Endothelial cell of umbilical vein (primary cell): ENCODE measurements at regions not wholly inside any gene's neighbourhood (a gene's known extent, or its start where the extent isn't known, plus 50 kb on each side); places are given as distances from the start of the nearest gene placed in this dataset.

Source experiments
- BruUV-seq: library from RNA; stranded (reverse); fragments of 400-500 nt; replicated peaks from 2 replicates; lab custom pipeline; 2021; lab: Mats Ljungman, UMichigan
- CTCF ChIA-PET: fragments of 300-600, 350-600 bp; sonication (Branson Sonifier 250); formaldehyde crosslinking; loops from one replicate; lab custom pipeline; 2021; ENCODE audit warnings: antibody characterized with exemption, inconsistent platforms; lab: Charles Lee
- POLR2A ChIA-PET: fragments of 300-600, 350-600 bp; sonication (Branson Sonifier 250); formaldehyde crosslinking; loops from one replicate; lab custom pipeline; 2021; ENCODE audit warnings: antibody characterized with exemption, inconsistent platforms; lab: Charles Lee
- DNase-seq: peaks from one replicate; pipeline ENCODE4 v3.0.0-alpha.2; 2011; ENCODE audit warnings: low read depth, low spot score
- FAIRE-seq: peaks from 2 replicates; lab custom pipeline; 2011; peaks lifted over from hg19 to GRCh38; lab: Jason Lieb, UNC
- H2AFZ ChIP-seq: 2 replicates; pipeline ENCODE4 v1.6.0; 2012; ENCODE audit warnings: low read depth, low read length, control low read depth, inconsistent platforms
- H3K27ac ChIP-seq: 2 replicates; pipeline ENCODE4 v1.5.1; 2011; ENCODE audit warnings: low read depth, mild to moderate bottlenecking, control low read depth, low read length, moderate library complexity; ENCODE audit not compliant: insufficient read depth
- H3K27me3 ChIP-seq, 2 experiments: 2 replicates each; pipeline versions ENCODE4 v1.6.0 to v1.6.1; 2011; ENCODE audit warnings: low read length in 2 of 2, mixed read lengths in 1 of 2; ENCODE audit not compliant: control insufficient read depth in 2 of 2, insufficient read depth in 2 of 2
- H3K36me3 ChIP-seq, 2 experiments: 2 replicates in 1 of 2; 3 replicates in 1 of 2; pipeline ENCODE4 v1.5.1; 2011; ENCODE audit warnings: low read length in 2 of 2, mild to moderate bottlenecking in 1 of 2, moderate library complexity in 1 of 2; ENCODE audit not compliant: control insufficient read depth in 2 of 2, insufficient read depth in 2 of 2; ENCODE audit errors: extremely low read depth in 1 of 2
- H3K4me1 ChIP-seq: 3 replicates; pipeline ENCODE4 v1.5.1; 2011; ENCODE audit warnings: mild to moderate bottlenecking, low read length; ENCODE audit not compliant: control insufficient read depth, insufficient read depth; ENCODE audit errors: extremely low read depth
- H3K4me2 ChIP-seq: 2 replicates; pipeline ENCODE4 v1.6.1; 2011; ENCODE audit warnings: low read length, control low read depth, mixed read lengths; ENCODE audit not compliant: insufficient read depth
- H3K4me3 ChIP-seq, 3 experiments: fragments of 200-600 bp in 1 of 3; sonication (generic), shearing (Covaris generic) in 1 of 3; replicated peaks in 1 of 3; 2 replicates each; pipeline ENCODE4 v1.5.1; 2011 to 2016; ENCODE audit warnings: control low read depth in 3 of 3, low read length in 3 of 3, mild to moderate bottlenecking in 2 of 3, inconsistent platforms in 1 of 3, low read depth in 1 of 3, moderate library complexity in 1 of 3; ENCODE audit not compliant: insufficient read depth in 1 of 3
- H3K79me2 ChIP-seq: 2 replicates; pipeline ENCODE4 v1.6.0; 2012; ENCODE audit warnings: low read length, inconsistent platforms; ENCODE audit not compliant: control insufficient read depth, insufficient read depth
- H3K9ac ChIP-seq: replicated peaks from 2 replicates; pipeline ENCODE3; 2011; ENCODE audit warnings: low read length, control low read depth; ENCODE audit not compliant: insufficient read depth; ENCODE audit errors: extremely low read depth
- H3K9me1 ChIP-seq: replicated peaks from 3 replicates; pipeline ENCODE4 v1.6.0; 2011; ENCODE audit warnings: mild to moderate bottlenecking, low read length; ENCODE audit not compliant: control insufficient read depth, insufficient read depth; ENCODE audit errors: extremely low read depth
- H3K9me3 ChIP-seq: replicated peaks from 2 replicates; pipeline ENCODE4 v1.5.1; 2012; ENCODE audit warnings: low read length, inconsistent platforms; ENCODE audit not compliant: control insufficient read depth, insufficient read depth
- H4K20me1 ChIP-seq: replicated peaks from 2 replicates; pipeline ENCODE3; 2011; ENCODE audit warnings: mild to moderate bottlenecking, low read length; ENCODE audit not compliant: control insufficient read depth, insufficient read depth; ENCODE audit errors: extremely low read depth
- CTCF ChIP-seq, 2 donors: IDR thresholded peaks; 1 replicate in 1 of 2; 2 replicates in 1 of 2; pipeline ENCODE4 v1.5.1; 2011; ENCODE audit warnings: low read length in 2 of 2, mild to moderate bottlenecking in 2 of 2, moderate library complexity in 2 of 2, control low read depth in 1 of 2, inconsistent platforms in 1 of 2, low read depth in 1 of 2; ENCODE audit not compliant: insufficient read depth in 1 of 2; ENCODE audit errors: extremely low read depth in 1 of 2
- EZH2 ChIP-seq: IDR thresholded peaks from 2 replicates; pipeline ENCODE4 v1.6.1; 2012; ENCODE audit warnings: borderline replicate concordance, low read depth, mild to moderate bottlenecking, moderate library complexity, low read length, inconsistent platforms; ENCODE audit not compliant: severe bottlenecking
- FOS ChIP-seq: IDR thresholded peaks from 2 replicates; pipeline ENCODE4 v1.6.1; 2011; ENCODE audit warnings: mild to moderate bottlenecking, low read length, moderate library complexity, borderline replicate concordance; ENCODE audit not compliant: insufficient read depth
- GATA2 ChIP-seq: IDR thresholded peaks from 2 replicates; pipeline ENCODE4 v1.7.0; 2011; ENCODE audit warnings: low read depth, mild to moderate bottlenecking, moderate library complexity, mixed read lengths, low read length; ENCODE audit not compliant: insufficient read length, insufficient read depth
- JUN ChIP-seq: IDR thresholded peaks from 2 replicates; pipeline ENCODE4 v1.6.1; 2011; ENCODE audit warnings: borderline replicate concordance, low read depth; ENCODE audit not compliant: insufficient read length, insufficient read depth
- MAX ChIP-seq: IDR thresholded peaks from 2 replicates; pipeline ENCODE4 v1.6.1; 2011; ENCODE audit not compliant: insufficient read depth, insufficient read length
- MYC ChIP-seq: IDR thresholded peaks from one replicate; pipeline ENCODE4 v1.6.1; 2011; ENCODE audit warnings: mild to moderate bottlenecking, low read depth, low read length
- POLR2A ChIP-seq: IDR thresholded peaks from 2 replicates; pipeline ENCODE4 v1.6.1; 2012; ENCODE audit warnings: low read depth, mild to moderate bottlenecking, control low read depth, low read length
- POLR2AphosphoS5 ChIP-seq: IDR thresholded peaks from 2 replicates; pipeline ENCODE4 v1.6.1; 2012; ENCODE audit warnings: low read depth, mild to moderate bottlenecking, control low read depth, low read length, moderate library complexity; ENCODE audit not compliant: insufficient read depth
- dilution Hi-C: fragments of 300-500 bp; cut with MboI; formaldehyde crosslinking; loops from one replicate; pipeline ENCODE4 v1.15.0; 2019; ENCODE audit warnings: low sequenced_read_pairs; ENCODE audit not compliant: extremely low pct_ligation_motif_present
- intact Hi-C: fragments of 100-400 bp; cut with micrococcal nuclease; formaldehyde crosslinking; loops from one replicate; pipeline ENCODE4 v1.10.0; 2022

- Histone ChIP-seq H3K79me2 (no peaks in the 10 kb centered on the region), H2AFZ (no peak overlapping the region), H3K4me2 (no peak overlapping the region), H3K27me3 (no peaks in the 10 kb centered on the region), H3K9me1 (no peaks in the 10 kb centered on the region), H3K27ac (no peak overlapping the region), H4K20me1 (no peaks in the 10 kb centered on the region), H3K4me1 (no peaks in the 10 kb centered on the region), H3K4me3 (no peak overlapping the region), H3K9me3 (no peaks in the 10 kb centered on the region), H3K36me3 (no peaks in the 10 kb centered on the region), H3K9ac (no peak overlapping the region)
- ChIA-PET POLR2A (no interaction called here), CTCF (no interaction called here)
- DNase-seq (no peak), FAIRE-seq (no peak)
- dilution Hi-C loops, result no loop called here
- TF ChIP-seq CTCF (IDR thresholded peaks at IDR 0.05; ENCODE audit: extremely low read depth in 1 of 2, insufficient read depth in 1 of 2, low read depth in 1 of 2, low read length in 2 of 2), result no peak
- BruUV-seq, result no TSS peak
- intact Hi-C loops, result no loop called here
Measured at GRCh38 chr6:120202878-120203277, 853.3 kb upstream of the MAN1A1 start.

GRCh38 chr6:120200853-120201252 is 851.3 kb upstream of the MAN1A1 start:
- Histone ChIP-seq H3K36me3 (no peaks in the 10 kb centered on the region), H3K9me3 (no peaks in the 10 kb centered on the region), H4K20me1 (no peaks in the 10 kb centered on the region), H3K79me2 (no peaks in the 10 kb centered on the region), H3K9me1 (no peaks in the 10 kb centered on the region), H3K4me2 (no peak overlapping the region), H2AFZ (no peak overlapping the region), H3K27ac (no peak overlapping the region), H3K4me1 (no peaks in the 10 kb centered on the region), H3K4me3 (no peak overlapping the region), H3K9ac (no peak overlapping the region), H3K27me3 (no peaks in the 10 kb centered on the region)
- FAIRE-seq (no peak), DNase-seq (no peak)
- ChIA-PET POLR2A (no interaction called here), CTCF (no interaction called here)
- dilution Hi-C loops (no loop called here), intact Hi-C loops (no loop called here)
- no TSS peak for BruUV-seq
- TF ChIP-seq POLR2A (no peak), GATA2 (no peak), EZH2 (no peak), FOS (no peak), MYC (no peak), MAX (no peak), POLR2AphosphoS5 (no peak), JUN (no peak), CTCF (IDR thresholded peaks at IDR 0.05; ENCODE audit: extremely low read depth in 1 of 2, insufficient read depth in 1 of 2, low read depth in 1 of 2, low read length in 2 of 2) (no peak)
